Liver (tissue), 3 donors: ENCODE measurements at regions not wholly inside any gene's neighbourhood (a gene's known extent, or its start where the extent isn't known, plus 50 kb on each side); places are given as distances from the start of the nearest gene placed in this dataset.
"Not testable (repeated sequence)": the region's sequence is repeated elsewhere in the genome, so short reads cannot be mapped to it uniquely, and the experiment has no call there.

Source experiments
- CTCF ChIP-seq: fragments of 150-350 bp; IDR thresholded peaks from 2 replicates; pipeline ENCODE4 v1.5.1; 2017; ENCODE audit warnings: improper control_type of control experiment, low read depth, low read length; ENCODE audit not compliant: missing input control
- EGR1 ChIP-seq, 2 donors: IDR thresholded peaks; 2 replicates each; pipeline ENCODE4 v1.6.1; 2016 to 2018; ENCODE audit warnings: antibody characterized with exemption in 2 of 2, low read depth in 2 of 2
- MAX ChIP-seq: IDR thresholded peaks from 2 replicates; pipeline ENCODE4 v1.6.1; 2016; ENCODE audit warnings: antibody characterized with exemption
- donor health status: healthy.
- donor health status: healthy.

DNA sequence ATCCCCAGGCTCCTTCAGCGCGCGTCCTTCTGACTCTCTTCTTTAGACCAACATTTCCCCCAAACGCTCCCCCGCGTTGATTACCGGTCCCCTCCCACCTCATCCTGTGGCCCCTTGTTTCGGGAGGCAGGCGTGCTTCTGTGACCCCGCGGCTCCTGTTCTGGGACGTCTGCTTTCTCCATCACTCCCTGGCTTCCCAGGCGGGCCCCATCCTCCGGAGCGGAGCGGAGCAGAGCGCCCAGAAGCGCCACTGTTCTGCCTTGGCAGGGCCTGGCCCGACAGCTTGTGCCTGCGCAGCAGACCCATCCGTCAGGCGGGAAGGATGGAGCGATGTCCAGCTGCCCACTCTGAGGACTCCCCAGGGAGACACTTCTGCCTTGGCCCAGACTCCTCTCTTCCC, 1689.8 kb upstream of the DEFB115 start:
- TF ChIP-seq CTCF; MAX; EGR1 (IDR thresholded peaks at IDR 0.05; ENCODE audit: low read depth in 2 of 2): not testable (repeated sequence)
